ENCODE measurements at regions not wholly inside any gene's neighbourhood (a gene's known extent, or its start where the extent isn't known, plus 50 kb on each side); places are given as distances from the start of the nearest gene placed in this dataset.

GRCh38 chr11:110028921-110029320, 64.3 kb upstream of the ZC3H12C start:
- TF ChIP-seq, protein P1, sequence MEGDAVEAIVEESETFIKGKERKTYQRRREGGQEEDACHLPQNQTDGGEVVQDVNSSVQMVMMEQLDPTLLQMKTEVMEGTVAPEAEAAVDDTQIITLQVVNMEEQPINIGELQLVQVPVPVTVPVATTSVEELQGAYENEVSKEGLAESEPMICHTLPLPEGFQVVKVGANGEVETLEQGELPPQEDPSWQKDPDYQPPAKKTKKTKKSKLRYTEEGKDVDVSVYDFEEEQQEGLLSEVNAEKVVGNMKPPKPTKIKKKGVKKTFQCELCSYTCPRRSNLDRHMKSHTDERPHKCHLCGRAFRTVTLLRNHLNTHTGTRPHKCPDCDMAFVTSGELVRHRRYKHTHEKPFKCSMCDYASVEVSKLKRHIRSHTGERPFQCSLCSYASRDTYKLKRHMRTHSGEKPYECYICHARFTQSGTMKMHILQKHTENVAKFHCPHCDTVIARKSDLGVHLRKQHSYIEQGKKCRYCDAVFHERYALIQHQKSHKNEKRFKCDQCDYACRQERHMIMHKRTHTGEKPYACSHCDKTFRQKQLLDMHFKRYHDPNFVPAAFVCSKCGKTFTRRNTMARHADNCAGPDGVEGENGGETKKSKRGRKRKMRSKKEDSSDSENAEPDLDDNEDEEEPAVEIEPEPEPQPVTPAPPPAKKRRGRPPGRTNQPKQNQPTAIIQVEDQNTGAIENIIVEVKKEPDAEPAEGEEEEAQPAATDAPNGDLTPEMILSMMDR (optimal IDR thresholded peaks at IDR 0.05 in 1 of 3, IDR thresholded peaks at IDR 0.05 in 1 of 3, conservative IDR thresholded peaks at IDR 0.05 in 1 of 3; ENCODE audit: extremely low read depth in 1 of 3, insufficient read depth in 2 of 3, low read length in 3 of 3): no peak
- no peak for TF ChIP-seq EZH2 (IDR thresholded peaks at IDR 0.05; ENCODE audit: low read length)
